Parathyroid adenoma (tissue), 2 donors: ENCODE measurements at regions not wholly inside any gene's neighbourhood (a gene's known extent, or its start where the extent isn't known, plus 50 kb on each side); places are given as distances from the start of the nearest gene placed in this dataset.

Experiments used
- H2AFZ ChIP-seq: fragments of 300-600 bp; sonication (generic); one replicate; pipeline ENCODE4 v1.7.0; 2017; ENCODE audit warnings: antibody characterized with exemption, mild to moderate bottlenecking
- H3K27ac ChIP-seq: fragments of 300-600 bp; sonication (generic); one replicate; pipeline ENCODE4 v1.7.0; 2017
- H3K27me3 ChIP-seq: fragments of 300-600 bp; sonication (generic); one replicate; pipeline ENCODE4 v1.7.0; 2017; ENCODE audit warnings: low read length; ENCODE audit not compliant: control insufficient read depth, insufficient read depth
- H3K36me3 ChIP-seq: fragments of 300-600 bp; sonication (generic); one replicate; pipeline ENCODE4 v1.7.0; 2017; ENCODE audit warnings: low read length; ENCODE audit not compliant: control insufficient read depth, insufficient read depth
- H3K4me1 ChIP-seq: fragments of 300-600 bp; sonication (generic); one replicate; pipeline ENCODE4 v1.7.0; 2017; ENCODE audit warnings: control low read depth
- H3K4me2 ChIP-seq: fragments of 300-600 bp; sonication (generic); one replicate; pipeline ENCODE4 v1.7.0; 2017; ENCODE audit warnings: low read length
- H3K4me3 ChIP-seq: fragments of 300-600 bp; sonication (generic); one replicate; pipeline ENCODE4 v1.7.0; 2017; ENCODE audit warnings: low read depth, low read length
- H3K79me2 ChIP-seq: fragments of 300-600 bp; sonication (generic); one replicate; pipeline ENCODE4 v1.7.0; 2017; ENCODE audit warnings: control low read depth
- H3K9ac ChIP-seq: fragments of 300-600 bp; sonication (generic); one replicate; pipeline ENCODE4 v1.7.0; 2017; ENCODE audit warnings: mild to moderate bottlenecking
- H3K9me3 ChIP-seq: fragments of 300-600 bp; sonication (generic); one replicate; pipeline ENCODE4 v1.7.0; 2017; ENCODE audit warnings: low read length; ENCODE audit not compliant: control insufficient read depth
- TF ChIP-seq, protein P1 (sequence below): fragments of 300-600 bp; sonication (generic); IDR thresholded peaks from one replicate; pipeline ENCODE4 v1.7.0; 2017; ENCODE audit warnings: antibody characterized with exemption, mild to moderate bottlenecking
- donor health status: primary hyperparathyroidism.

DNA sequence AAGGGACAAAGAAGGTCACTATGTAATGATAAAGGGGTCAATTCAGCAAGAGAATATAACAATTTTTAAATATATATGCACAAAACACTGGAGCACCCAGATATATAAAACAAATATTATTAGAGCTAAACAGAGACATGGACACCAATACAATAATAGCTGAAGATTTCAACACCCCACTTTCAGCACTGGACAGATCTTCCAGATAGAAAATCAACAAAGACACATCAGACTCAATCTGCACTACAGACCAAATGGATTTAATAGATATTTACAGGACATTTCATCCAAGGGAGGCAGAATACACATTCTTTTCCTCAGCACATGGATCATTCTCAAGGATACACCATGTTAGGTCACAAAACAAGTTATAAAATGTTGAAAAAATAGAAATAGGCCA is 111.4 kb downstream of the SOX3 start:
- H3K9me3 ChIP-seq, result no peaks in the 10 kb centered on the region
- H3K27me3 ChIP-seq, result no peaks in the 10 kb centered on the region
- H3K36me3 ChIP-seq, result no peaks in the 10 kb centered on the region
- TF ChIP-seq, protein P1, sequence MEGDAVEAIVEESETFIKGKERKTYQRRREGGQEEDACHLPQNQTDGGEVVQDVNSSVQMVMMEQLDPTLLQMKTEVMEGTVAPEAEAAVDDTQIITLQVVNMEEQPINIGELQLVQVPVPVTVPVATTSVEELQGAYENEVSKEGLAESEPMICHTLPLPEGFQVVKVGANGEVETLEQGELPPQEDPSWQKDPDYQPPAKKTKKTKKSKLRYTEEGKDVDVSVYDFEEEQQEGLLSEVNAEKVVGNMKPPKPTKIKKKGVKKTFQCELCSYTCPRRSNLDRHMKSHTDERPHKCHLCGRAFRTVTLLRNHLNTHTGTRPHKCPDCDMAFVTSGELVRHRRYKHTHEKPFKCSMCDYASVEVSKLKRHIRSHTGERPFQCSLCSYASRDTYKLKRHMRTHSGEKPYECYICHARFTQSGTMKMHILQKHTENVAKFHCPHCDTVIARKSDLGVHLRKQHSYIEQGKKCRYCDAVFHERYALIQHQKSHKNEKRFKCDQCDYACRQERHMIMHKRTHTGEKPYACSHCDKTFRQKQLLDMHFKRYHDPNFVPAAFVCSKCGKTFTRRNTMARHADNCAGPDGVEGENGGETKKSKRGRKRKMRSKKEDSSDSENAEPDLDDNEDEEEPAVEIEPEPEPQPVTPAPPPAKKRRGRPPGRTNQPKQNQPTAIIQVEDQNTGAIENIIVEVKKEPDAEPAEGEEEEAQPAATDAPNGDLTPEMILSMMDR, result no peak
- no peaks in the 10 kb centered on the region for H3K79me2 ChIP-seq
- no peak overlapping the region for H2AFZ ChIP-seq
- H3K4me2 ChIP-seq, result no peak overlapping the region
- no peak overlapping the region for H3K9ac ChIP-seq
- no peak overlapping the region for H3K27ac ChIP-seq
- no peaks in the 10 kb centered on the region for H3K4me1 ChIP-seq
- H3K4me3 ChIP-seq, result no peak overlapping the region

DNA sequence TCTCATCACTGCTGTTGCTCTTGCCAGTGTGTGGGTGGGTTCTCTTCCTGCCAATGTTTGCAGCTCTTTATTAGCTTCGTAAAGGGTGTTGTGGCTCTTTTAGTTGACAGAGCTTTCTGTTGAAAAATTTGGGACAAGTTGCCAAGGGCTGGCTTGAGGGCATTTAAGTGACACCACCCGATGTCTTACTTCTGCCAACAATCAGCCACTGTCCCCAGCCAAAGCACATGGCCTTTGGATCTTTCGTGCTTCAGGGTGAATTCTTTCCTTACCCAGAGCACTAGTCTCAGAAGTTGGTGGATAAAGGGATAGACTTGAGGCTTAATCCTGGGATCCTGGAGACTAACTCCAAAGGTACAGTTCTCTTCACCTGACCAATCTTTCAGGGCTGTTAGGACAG is 113.6 kb downstream of the SOX3 start:
- Histone ChIP-seq H3K9me3 (no peaks in the 10 kb centered on the region), H2AFZ (no peak overlapping the region), H3K4me3 (no peak overlapping the region), H3K27ac (no peak overlapping the region), H3K4me2 (no peak overlapping the region), H3K27me3 (no peaks in the 10 kb centered on the region), H3K36me3 (no peaks in the 10 kb centered on the region), H3K4me1 (no peaks in the 10 kb centered on the region), H3K79me2 (no peaks in the 10 kb centered on the region), H3K9ac (no peak overlapping the region)
- TF ChIP-seq, protein P1, result no peak

DNA sequence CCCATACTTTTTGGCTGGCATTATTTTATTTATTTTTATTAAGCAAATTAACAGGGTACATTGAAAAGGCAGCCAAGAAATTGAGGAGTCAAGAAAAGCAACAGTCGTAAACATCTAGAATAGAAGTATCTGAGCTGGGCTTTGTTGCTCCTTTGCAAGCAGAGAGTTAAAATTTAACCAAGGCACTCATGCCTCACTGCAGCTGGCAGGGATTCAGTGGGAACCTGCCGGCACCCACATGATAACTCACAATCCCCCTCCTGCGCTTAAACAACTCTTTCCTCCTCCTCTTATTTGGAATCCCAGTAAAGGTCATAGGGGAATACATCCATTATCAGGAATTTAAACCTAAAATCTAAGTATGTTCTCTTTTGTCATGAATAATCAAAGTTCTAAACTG is 115.5 kb downstream of the SOX3 start:
- Histone ChIP-seq H3K27me3 (no peaks in the 10 kb centered on the region), H2AFZ (no peak overlapping the region), H3K36me3 (no peaks in the 10 kb centered on the region), H3K9ac (no peak overlapping the region), H3K27ac (no peak overlapping the region), H3K4me2 (no peak overlapping the region), H3K4me1 (no peaks in the 10 kb centered on the region), H3K4me3 (no peak overlapping the region), H3K9me3 (no peaks in the 10 kb centered on the region), H3K79me2 (no peaks in the 10 kb centered on the region)
- TF ChIP-seq, protein P1, result no peak

DNA sequence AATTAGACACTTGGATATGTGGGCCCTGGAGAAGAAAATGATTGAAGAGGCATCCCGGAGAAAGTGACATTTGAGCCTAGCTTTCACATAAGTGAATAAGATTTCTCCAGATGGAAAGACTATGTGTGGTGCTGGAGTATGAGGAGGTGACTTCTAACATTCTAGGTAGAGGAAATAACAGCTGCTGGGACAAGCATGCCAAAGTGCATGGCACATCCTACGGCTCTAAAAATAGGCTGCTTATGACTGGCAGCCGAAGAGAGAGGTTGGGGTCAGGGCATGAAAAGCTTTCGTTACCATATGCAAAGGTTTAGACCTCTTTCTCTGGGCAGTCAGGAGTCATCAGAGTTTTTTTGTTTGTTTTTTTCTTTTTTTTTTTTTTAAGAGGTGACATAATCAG is 142.0 kb downstream of the SOX3 start:
- no peaks in the 10 kb centered on the region for H3K4me1 ChIP-seq
- H3K36me3 ChIP-seq, result no peaks in the 10 kb centered on the region
- no peaks in the 10 kb centered on the region for H3K9me3 ChIP-seq
- TF ChIP-seq, protein P1, result no peak
- H3K27ac ChIP-seq, result no peak overlapping the region
- H3K27me3 ChIP-seq, result no peaks in the 10 kb centered on the region
- no peak overlapping the region for H3K9ac ChIP-seq
- no peaks in the 10 kb centered on the region for H3K79me2 ChIP-seq
- no peak overlapping the region for H2AFZ ChIP-seq
- no peak overlapping the region for H3K4me3 ChIP-seq
- no peak overlapping the region for H3K4me2 ChIP-seq

DNA sequence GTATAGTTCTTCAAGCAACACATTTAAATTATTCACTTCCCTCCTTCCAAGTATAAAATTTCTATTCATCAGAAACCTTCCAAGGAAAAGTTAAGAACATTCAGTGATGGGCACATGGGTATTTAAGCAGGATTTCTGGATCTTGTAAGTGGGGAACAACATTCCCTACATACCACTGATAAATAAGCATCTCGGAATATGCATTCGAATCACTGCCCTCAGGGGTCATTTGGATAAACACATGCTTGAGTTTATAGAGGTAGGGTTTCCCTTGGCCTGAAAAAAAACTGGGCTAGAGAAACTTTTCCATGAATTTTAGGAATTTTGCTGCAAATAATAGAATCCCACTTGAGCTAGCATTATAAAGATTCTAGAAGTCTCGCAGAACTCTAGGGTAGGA is 143.9 kb downstream of the SOX3 start:
- Histone ChIP-seq H3K4me2 (no peak overlapping the region), H3K27me3 (no peaks in the 10 kb centered on the region), H3K79me2 (no peaks in the 10 kb centered on the region), H3K9ac (no peak overlapping the region), H3K27ac (no peak overlapping the region), H3K36me3 (no peaks in the 10 kb centered on the region), H3K4me3 (no peak overlapping the region), H3K9me3 (no peaks in the 10 kb centered on the region), H2AFZ (no peak overlapping the region), H3K4me1 (no peaks in the 10 kb centered on the region)
- TF ChIP-seq, protein P1, result no peak
